ENCODE measurements at regions not wholly inside any gene's neighbourhood (a gene's known extent, or its start where the extent isn't known, plus 50 kb on each side); places are given as distances from the start of the nearest gene placed in this dataset.

DNA sequence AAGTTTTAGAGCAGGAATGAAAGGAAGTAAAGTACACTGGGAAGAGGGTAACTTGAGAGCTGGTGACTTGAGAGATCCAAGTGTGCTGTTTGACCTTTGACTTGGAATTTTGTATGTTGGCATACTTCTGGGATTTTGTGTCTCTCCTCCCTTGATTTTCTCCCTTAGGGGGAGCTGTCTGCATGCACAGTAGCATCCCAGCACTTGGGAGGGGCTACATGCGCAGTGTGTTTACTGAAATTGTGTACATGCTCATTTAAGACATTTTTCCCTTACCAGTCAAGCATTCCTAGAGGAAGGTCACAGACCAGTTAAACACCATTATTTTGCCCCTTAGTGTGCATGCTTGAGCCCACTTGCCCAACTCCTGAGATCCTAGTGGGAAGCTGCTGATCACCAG lies 120.1 kb downstream of the ZNF622 start (continued):
- TF ChIP-seq, protein P1, sequence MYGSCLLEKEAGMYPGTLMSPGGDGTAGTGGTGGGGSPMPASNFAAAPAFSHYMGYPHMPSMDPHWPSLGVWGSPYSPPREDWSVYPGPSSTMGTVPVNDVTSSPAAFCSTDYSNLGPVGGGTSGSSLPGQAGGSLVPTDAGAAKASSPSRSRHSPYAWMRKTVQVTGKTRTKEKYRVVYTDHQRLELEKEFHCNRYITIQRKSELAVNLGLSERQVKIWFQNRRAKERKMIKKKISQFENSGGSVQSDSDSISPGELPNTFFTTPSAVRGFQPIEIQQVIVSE (CRISPR knock-in tag; IDR thresholded peaks at IDR 0.05; ENCODE audit: borderline replicate concordance): no peak
- TF ChIP-seq TP53 (CRISPR knock-in tag; IDR thresholded peaks at IDR 0.05) (no peak), ELF4 (CRISPR knock-in tag; IDR thresholded peaks at IDR 0.05; ENCODE audit: low read depth) (no peak)

DNA sequence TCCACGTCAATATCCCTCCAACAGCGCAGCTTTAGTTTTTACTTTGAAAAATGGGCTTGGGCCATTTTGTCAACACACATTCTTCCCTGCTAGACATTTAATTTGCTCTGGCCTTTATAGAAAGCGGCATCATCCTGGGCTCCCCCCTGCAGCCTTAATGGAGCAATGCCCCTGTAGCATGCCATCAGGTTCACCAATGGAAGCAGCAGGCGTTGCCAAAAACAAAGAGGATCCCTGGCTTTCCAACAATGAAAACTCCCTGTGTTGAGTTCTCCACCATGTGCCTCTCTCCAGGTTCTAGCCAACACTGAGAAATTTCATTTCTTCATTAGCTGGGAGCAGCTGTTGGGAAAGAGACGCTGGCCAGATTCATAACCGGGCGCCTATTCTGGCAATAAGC lies 139.5 kb downstream of the ZNF622 start:
- ChIA-PET CTCF (no interaction called here), POLR2A (no interaction called here)
- Mint-ChIP-seq H3K27ac (no peak overlapping the region), H3K9me3 (no peaks in the 10 kb centered on the region), H3K4me3 (no peak overlapping the region), H3K27me3 (ENCODE audit: low read depth) (no peaks in the 10 kb centered on the region), H3K36me3 (no peaks in the 10 kb centered on the region), H3K4me1 (0 out of 2 replicates have a peak, but pooled peaks cover 7% of the 10 kb centered on the region)
- DNase-seq (ENCODE audit: low spot score) (no peak), ATAC-seq (peak; percentile 57)
- TF ChIP-seq ZNF423 (CRISPR knock-in tag; IDR thresholded peaks at IDR 0.05) (no peak), ELF4 (CRISPR knock-in tag; IDR thresholded peaks at IDR 0.05; ENCODE audit: low read depth) (no peak), ZNF263 (CRISPR knock-in tag; IDR thresholded peaks at IDR 0.05; ENCODE audit: low read depth) (no peak), TEAD4 (CRISPR knock-in tag; IDR thresholded peaks at IDR 0.05) (no peak), SMAD3 (CRISPR knock-in tag; IDR thresholded peaks at IDR 0.05; ENCODE audit: borderline replicate concordance) (no peak), HMGA2 (CRISPR knock-in tag; IDR thresholded peaks at IDR 0.05) (no peak), MXD4 (CRISPR knock-in tag; IDR thresholded peaks at IDR 0.05; ENCODE audit: borderline replicate concordance) (no peak), ZNF396 (CRISPR knock-in tag; IDR thresholded peaks at IDR 0.05; ENCODE audit: borderline replicate concordance) (no peak), SMAD4 (CRISPR knock-in tag; IDR thresholded peaks at IDR 0.05) (no peak), ZNF232 (CRISPR knock-in tag; IDR thresholded peaks at IDR 0.05) (no peak), CBFB (CRISPR knock-in tag; IDR thresholded peaks at IDR 0.05; ENCODE audit: low read depth) (no peak)
- TF ChIP-seq, protein P2, sequence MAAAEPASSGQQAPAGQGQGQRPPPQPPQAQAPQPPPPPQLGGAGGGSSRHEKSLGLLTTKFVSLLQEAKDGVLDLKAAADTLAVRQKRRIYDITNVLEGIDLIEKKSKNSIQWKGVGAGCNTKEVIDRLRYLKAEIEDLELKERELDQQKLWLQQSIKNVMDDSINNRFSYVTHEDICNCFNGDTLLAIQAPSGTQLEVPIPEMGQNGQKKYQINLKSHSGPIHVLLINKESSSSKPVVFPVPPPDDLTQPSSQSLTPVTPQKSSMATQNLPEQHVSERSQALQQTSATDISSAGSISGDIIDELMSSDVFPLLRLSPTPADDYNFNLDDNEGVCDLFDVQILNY (CRISPR knock-in tag; IDR thresholded peaks at IDR 0.05): no peak
- TF ChIP-seq, protein P3, sequence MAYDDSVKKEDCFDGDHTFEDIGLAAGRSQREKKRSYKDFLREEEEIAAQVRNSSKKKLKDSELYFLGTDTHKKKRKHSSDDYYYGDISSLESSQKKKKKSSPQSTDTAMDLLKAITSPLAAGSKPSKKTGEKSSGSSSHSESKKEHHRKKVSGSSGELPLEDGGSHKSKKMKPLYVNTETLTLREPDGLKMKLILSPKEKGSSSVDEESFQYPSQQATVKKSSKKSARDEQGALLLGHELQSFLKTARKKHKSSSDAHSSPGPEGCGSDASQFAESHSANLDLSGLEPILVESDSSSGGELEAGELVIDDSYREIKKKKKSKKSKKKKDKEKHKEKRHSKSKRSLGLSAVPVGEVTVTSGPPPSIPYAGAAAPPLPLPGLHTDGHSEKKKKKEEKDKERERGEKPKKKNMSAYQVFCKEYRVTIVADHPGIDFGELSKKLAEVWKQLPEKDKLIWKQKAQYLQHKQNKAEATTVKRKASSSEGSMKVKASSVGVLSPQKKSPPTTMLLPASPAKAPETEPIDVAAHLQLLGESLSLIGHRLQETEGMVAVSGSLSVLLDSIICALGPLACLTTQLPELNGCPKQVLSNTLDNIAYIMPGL (CRISPR knock-in tag; IDR thresholded peaks at IDR 0.05): no peak
- TF ChIP-seq, protein P4, sequence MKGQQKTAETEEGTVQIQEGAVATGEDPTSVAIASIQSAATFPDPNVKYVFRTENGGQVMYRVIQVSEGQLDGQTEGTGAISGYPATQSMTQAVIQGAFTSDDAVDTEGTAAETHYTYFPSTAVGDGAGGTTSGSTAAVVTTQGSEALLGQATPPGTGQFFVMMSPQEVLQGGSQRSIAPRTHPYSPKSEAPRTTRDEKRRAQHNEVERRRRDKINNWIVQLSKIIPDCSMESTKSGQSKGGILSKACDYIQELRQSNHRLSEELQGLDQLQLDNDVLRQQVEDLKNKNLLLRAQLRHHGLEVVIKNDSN (CRISPR knock-in tag; IDR thresholded peaks at IDR 0.05): no peak
- TF ChIP-seq, protein P5, sequence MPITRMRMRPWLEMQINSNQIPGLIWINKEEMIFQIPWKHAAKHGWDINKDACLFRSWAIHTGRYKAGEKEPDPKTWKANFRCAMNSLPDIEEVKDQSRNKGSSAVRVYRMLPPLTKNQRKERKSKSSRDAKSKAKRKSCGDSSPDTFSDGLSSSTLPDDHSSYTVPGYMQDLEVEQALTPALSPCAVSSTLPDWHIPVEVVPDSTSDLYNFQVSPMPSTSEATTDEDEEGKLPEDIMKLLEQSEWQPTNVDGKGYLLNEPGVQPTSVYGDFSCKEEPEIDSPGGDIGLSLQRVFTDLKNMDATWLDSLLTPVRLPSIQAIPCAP (CRISPR knock-in tag; IDR thresholded peaks at IDR 0.05): no peak

DNA sequence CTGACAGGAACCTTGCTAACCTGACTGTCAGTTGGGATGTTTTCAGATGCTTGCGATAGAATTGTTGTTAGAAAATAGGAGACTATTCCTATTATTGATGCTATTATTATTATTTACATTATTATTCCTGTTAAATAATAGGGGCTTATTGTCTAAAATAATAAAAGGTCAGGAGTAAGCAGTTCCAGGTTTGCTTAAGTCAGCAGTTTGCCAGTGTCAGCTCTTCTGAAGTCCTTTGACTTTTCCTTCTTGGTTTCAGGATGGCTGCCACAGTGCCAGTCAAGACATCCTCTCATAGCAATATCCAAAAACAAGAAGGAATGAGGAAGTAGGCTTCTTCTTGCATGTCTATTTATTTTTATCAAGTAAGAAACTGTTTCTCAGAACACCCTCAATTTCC lies 141.7 kb upstream of the MARCHF11 start:
- no peak overlapping the region for H3K4me3 Mint-ChIP-seq
- ChIA-PET POLR2A (no interaction called here), CTCF (no interaction called here)
- no peaks in the 10 kb centered on the region for H3K36me3 Mint-ChIP-seq
- DNase-seq (ENCODE audit: low spot score): no peak
- H3K27ac Mint-ChIP-seq: no peak overlapping the region
- H3K4me1 Mint-ChIP-seq: 0 out of 2 replicates have a peak, but pooled peaks cover 3% of the 10 kb centered on the region
- no peaks in the 10 kb centered on the region for H3K9me3 Mint-ChIP-seq
- ATAC-seq: no peak
- no peaks in the 10 kb centered on the region for H3K27me3 Mint-ChIP-seq (ENCODE audit: low read depth)
- TF ChIP-seq SMAD4 (CRISPR knock-in tag; IDR thresholded peaks at IDR 0.05) (no peak), TP53 (CRISPR knock-in tag; IDR thresholded peaks at IDR 0.05) (no peak), GTF2I (CRISPR knock-in tag; conservative IDR thresholded peaks at IDR 0.05) (no peak), ZNF219 (CRISPR knock-in tag; IDR thresholded peaks at IDR 0.05; ENCODE audit: borderline replicate concordance) (no peak), FOXK1 (CRISPR knock-in tag; IDR thresholded peaks at IDR 0.05) (no peak), NFYB (CRISPR knock-in tag; conservative IDR thresholded peaks at IDR 0.05; ENCODE audit: low read depth) (no peak)
- TF ChIP-seq, protein P6, sequence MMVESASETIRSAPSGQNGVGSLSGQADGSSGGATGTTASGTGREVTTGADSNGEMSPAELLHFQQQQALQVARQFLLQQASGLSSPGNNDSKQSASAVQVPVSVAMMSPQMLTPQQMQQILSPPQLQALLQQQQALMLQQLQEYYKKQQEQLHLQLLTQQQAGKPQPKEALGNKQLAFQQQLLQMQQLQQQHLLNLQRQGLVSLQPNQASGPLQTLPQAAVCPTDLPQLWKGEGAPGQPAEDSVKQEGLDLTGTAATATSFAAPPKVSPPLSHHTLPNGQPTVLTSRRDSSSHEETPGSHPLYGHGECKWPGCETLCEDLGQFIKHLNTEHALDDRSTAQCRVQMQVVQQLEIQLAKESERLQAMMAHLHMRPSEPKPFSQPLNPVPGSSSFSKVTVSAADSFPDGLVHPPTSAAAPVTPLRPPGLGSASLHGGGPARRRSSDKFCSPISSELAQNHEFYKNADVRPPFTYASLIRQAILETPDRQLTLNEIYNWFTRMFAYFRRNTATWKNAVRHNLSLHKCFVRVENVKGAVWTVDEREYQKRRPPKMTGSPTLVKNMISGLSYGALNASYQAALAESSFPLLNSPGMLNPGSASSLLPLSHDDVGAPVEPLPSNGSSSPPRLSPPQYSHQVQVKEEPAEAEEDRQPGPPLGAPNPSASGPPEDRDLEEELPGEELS (CRISPR knock-in tag; IDR thresholded peaks at IDR 0.05): no peak
- TF ChIP-seq, protein P7, sequence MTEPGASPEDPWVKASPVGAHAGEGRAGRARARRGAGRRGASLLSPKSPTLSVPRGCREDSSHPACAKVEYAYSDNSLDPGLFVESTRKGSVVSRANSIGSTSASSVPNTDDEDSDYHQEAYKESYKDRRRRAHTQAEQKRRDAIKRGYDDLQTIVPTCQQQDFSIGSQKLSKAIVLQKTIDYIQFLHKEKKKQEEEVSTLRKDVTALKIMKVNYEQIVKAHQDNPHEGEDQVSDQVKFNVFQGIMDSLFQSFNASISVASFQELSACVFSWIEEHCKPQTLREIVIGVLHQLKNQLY (CRISPR knock-in tag; IDR thresholded peaks at IDR 0.05): no peak
- TF ChIP-seq, protein P8, sequence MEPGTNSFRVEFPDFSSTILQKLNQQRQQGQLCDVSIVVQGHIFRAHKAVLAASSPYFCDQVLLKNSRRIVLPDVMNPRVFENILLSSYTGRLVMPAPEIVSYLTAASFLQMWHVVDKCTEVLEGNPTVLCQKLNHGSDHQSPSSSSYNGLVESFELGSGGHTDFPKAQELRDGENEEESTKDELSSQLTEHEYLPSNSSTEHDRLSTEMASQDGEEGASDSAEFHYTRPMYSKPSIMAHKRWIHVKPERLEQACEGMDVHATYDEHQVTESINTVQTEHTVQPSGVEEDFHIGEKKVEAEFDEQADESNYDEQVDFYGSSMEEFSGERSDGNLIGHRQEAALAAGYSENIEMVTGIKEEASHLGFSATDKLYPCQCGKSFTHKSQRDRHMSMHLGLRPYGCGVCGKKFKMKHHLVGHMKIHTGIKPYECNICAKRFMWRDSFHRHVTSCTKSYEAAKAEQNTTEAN (CRISPR knock-in tag; IDR thresholded peaks at IDR 0.05): no peak
- TF ChIP-seq, protein P9, sequence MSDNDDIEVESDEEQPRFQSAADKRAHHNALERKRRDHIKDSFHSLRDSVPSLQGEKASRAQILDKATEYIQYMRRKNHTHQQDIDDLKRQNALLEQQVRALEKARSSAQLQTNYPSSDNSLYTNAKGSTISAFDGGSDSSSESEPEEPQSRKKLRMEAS (CRISPR knock-in tag; IDR thresholded peaks at IDR 0.05): no peak
- TF ChIP-seq, protein P1 (CRISPR knock-in tag; IDR thresholded peaks at IDR 0.05; ENCODE audit: borderline replicate concordance): no peak

Data from WTC11 (cell line).